Posterior cingulate gyrus (tissue), 11 donors: ENCODE measurements at regions not wholly inside any gene's neighbourhood (a gene's known extent, or its start where the extent isn't known, plus 50 kb on each side); places are given as distances from the start of the nearest gene placed in this dataset.
"Not testable (repeated sequence)": the region's sequence is repeated elsewhere in the genome, so short reads cannot be mapped to it uniquely, and the experiment has no call there.

Source experiments
- DNase-seq, 10 donors: peaks; one replicate each; pipeline versions ENCODE4 v3.0.0 to v3.0.0-alpha.2; 2020 to 2021; ENCODE audit warnings: mixed read lengths in 3 of 10
- intact Hi-C: fragments of 100-400 bp; cut with DNase I; formaldehyde crosslinking; loops from one replicate; pipeline ENCODE4 v1.15.1; 2023

DNA sequence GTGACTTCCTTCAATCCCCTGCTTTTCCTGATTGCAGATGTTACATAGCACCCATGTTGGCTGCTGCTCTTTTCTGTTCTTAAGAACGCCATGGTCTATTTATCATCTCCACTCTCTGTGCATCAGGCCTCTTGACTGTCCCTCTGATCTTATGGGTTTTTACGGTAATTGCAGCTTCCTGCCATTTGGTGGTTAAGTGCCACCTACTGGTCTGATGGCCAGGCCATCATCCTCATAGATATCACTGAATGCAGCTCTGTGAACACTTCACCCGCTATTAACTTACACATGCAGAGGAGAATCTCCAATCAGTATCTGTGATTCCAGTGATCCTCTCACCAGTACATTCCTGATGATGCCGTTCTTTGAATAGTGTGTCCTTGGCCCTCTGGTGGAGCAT, 382.4 kb downstream of the TRAM1L1 start:
- intact Hi-C loops: no loop called here
- no peak for DNase-seq

- DNase-seq: no peak
- intact Hi-C loops: no loop called here
Observed at GRCh38 chr4:116688536-116688935, 396.8 kb downstream of the TRAM1L1 start.

GRCh38 chr4:116668190-116668589, 417.2 kb downstream of the TRAM1L1 start:
- DNase-seq: no peak
- intact Hi-C loops: no loop called here

DNA sequence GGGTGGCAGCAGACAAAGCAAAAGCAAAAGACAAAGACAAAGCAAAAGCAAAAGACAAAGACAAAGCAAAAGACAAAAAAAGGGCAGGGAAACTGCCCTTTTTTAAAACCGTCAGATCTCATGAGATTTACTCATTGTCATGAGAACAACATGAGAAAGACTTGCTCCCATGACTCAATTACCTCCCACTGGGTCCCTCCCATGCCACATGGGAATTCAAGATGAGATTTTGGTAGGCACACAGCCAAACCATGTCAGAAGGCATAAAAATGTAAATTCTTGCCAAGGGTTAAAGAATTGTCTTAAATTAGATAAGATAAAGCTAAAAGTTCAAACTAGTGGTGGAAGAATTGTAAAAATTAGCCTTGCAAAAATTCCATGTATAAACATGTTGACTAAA, 419.7 kb downstream of the TRAM1L1 start:
- intact Hi-C loops: no loop called here
- no peak for DNase-seq

- intact Hi-C loops: no loop called here
- DNase-seq: peak in 1 of 10 donors; percentile 50
Observed at GRCh38 chr4:116664198-116664597, 421.2 kb downstream of the TRAM1L1 start.

GRCh38 chr4:116639070-116639577, 446.3 kb downstream of the TRAM1L1 start:
- no peak for DNase-seq
- intact Hi-C loops: no loop called here

GRCh38 chr4:116638592-116638991, 446.8 kb downstream of the TRAM1L1 start:
- DNase-seq: no peak
- intact Hi-C loops: no loop called here

DNA sequence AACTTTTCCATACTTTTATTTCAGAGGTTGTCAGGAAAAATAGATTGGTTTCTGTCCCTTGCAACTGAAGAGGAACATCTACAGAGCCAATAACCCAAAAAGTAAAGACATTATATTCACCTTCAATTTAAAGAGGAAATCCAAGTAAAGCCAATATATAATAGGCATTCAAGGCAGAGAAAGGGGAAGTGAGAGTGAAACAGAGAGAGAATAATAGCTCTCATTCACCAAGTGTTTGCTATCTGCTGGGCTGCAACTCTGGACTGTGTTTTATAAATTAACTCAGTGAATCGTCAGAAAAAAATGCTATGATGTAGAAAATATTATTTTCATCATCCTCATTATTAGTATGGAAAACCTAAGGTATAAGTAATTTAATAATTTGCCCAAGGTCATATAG, 448.5 kb downstream of the TRAM1L1 start:
- no peak for DNase-seq
- intact Hi-C loops: no loop called here

- DNase-seq: no peak
- intact Hi-C loops: no loop called here
Observed at GRCh38 chr4:116632269-116632668, 453.1 kb downstream of the TRAM1L1 start.

GRCh38 chr4:116628598-116628997, 456.8 kb downstream of the TRAM1L1 start:
- intact Hi-C loops: no loop called here
- no peak for DNase-seq

DNA sequence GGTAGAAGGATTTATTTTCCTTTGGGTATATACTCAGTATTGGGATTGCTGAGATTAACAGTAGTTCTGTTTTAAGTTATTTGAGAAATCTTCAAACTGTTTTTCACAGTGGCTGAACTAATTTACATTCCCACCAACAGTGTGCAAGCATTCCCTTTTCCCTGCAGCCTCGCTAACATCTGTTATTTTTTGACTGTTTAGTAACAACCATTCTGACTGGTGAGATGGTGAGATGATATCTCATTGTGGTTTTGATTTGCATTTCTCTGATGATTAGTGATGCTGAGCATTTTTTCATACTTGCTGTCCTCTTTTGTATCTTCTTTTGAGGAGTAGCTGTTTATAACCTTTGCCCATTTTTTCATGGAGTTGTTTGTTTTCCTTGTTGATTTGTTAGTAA, 457.8 kb downstream of the TRAM1L1 start:
- intact Hi-C loops: no loop called here
- no peak for DNase-seq

DNA sequence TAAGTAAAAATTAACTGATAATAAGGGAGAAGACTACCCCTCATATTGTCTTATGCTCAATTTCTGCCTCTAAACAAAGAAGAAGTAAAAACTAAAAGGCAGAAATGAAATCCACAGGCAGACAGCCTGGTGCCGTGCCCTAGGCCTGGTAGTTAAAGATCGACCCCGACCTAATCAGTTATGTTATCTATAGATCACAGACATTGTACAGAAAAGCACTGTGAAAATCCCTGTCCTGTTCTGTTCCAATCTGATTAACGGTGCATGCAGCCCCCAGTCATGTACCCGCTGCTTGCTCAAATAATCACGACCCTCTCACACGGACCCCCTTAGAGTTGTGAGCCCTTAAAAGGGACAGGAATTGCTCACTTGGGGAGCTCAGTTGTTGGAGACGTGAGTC, 465.9 kb downstream of the TRAM1L1 start:
- intact Hi-C loops, DNase-seq: not testable (repeated sequence)

GRCh38 chr4:116618638-116619037, 466.7 kb downstream of the TRAM1L1 start:
- intact Hi-C loops: no loop called here
- no peak for DNase-seq

DNA sequence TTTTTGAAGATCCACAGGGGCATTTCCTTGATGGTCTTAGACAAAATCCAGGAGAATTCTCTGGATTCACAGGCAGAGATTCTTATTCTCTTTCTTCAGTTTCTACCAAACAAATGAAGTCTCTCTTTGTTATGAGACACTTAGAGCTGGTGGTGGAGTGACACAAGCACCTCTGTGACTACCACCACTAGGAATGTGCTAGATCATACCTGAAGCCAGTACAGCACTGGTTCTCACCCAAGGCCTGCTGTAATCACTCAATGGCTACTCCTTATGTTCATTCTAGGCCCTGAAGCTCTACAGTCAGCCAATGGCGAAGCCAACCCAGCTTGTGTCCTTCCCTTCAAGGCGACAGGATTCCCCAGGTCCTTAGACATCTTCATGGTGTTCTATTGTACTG, 482.3 kb downstream of the TRAM1L1 start:
- intact Hi-C loops: no loop called here
- DNase-seq: no peak

- intact Hi-C loops: no loop called here
- peak in 2 of 10 donors; percentile 8 to 45 for DNase-seq
Observed at GRCh38 chr4:116599859-116600258, 485.5 kb downstream of the TRAM1L1 start.

DNA sequence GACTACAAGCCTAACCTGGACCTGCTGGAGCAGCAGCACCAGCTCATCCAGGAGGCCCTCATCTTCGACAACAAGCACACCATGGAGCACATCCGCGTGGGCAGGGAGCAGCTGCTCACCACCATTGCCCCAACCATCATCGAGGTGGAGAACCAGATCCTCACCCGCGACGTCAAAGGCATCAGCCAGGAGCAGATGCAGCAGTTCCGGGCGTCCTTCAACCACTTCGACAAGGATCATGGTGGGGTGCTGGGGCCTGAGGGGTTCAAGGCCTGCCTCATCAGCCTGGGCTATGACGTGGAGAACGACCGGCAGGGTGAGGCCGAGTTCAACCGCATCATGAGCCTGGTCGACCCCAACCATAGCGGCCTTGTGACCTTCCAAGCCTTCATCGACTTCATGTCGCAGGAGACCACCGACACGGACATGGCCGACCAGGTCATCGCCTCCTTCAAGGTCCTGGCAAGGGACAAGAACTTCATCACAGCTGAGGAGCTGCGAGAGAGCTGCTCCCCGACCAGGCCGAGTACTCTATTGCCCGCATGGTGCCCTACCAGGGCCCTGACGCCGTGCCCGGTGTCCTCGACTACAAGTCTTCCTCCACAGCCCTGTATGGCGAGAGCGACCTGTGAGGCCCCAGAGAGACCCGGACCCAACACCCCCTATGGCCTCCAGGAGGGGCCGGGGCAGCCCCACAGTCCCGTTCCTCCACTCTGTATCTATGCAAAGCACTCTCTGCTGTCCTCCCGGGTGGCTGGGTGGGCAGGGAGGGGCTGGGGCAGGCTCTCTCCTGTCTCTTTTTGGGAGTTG, 486.2 kb downstream of the TRAM1L1 start:
- intact Hi-C loops: no loop called here
- peak in 3 of 10 donors; percentile 53 to 85 (median 57) for DNase-seq

- DNase-seq: peak in 3 of 10 donors; percentile 54 to 79 (median 79)
- intact Hi-C loops: no loop called here
Observed at GRCh38 chr4:116598155-116598979, 487.0 kb downstream of the TRAM1L1 start.

DNA sequence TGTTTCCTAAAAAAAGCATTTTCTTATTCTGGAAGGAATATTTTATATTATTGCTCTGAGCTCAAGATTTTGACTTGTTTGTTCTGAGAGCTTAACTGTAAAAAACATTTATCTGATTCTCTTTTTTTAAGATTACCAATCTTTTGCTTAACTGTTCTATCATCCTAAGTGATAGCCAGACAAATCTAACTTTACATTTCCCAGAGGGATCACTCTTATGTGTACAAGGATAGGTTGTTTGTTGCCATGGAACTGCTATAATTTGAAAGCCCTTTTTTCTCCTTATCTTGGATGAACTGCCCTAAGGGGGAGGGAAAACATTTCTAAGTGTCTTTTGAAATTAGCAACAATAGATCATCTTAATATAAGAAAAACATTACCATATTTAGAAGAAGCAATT, 494.7 kb downstream of the TRAM1L1 start:
- DNase-seq: no peak
- intact Hi-C loops: no loop called here

- DNase-seq: no peak
- intact Hi-C loops: no loop called here
Observed at GRCh38 chr4:116588783-116589182, 496.6 kb downstream of the TRAM1L1 start.

DNA sequence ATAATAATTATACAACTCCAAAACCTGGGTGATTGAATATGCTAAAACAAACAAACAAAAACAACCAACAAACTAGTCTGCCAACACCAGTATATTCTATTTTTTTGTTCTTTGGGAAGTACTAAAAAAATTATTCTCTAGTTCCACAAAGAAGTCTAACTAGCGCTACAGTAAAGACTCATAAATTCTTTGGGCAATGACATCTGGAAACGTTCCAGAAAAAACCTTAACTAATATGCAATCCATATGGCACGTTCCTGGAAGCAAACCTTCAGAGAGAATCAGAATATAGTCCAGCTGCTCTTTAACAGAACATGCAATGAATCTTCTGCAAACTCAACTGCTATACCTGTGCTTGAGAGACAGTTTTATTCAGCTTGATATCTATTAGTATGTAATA, 500.1 kb downstream of the TRAM1L1 start:
- no peak for DNase-seq
- intact Hi-C loops: no loop called here

DNA sequence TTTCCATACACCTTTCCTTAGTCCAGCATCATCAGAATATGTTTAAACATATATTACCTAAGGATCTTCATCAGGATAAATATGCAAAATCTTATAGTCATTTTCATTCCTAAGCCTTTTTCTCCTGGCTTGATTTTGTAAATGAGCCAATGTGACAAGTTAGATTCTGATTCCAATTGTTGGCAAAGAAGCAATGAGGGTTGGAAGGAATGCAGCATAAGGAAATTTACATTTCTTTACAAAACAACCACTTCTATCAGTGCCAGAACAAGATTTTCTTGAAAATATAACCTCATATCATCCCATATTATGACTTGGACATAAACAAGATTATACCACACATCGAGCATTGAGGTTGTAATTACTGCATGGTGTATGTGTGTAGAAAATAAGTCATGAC, 508.1 kb downstream of the TRAM1L1 start:
- DNase-seq: no peak
- intact Hi-C loops: no loop called here

GRCh38 chr4:116573540-116573939, 511.8 kb downstream of the TRAM1L1 start:
- intact Hi-C loops: no loop called here
- peak in 1 of 10 donors; percentile 42 for DNase-seq
